Osteocyte (in vitro differentiated cells): ENCODE measurements at regions not wholly inside any gene's neighbourhood (a gene's known extent, or its start where the extent isn't known, plus 50 kb on each side); places are given as distances from the start of the nearest gene placed in this dataset.

Experiments used
- DNase-seq: peaks from one replicate; pipeline ENCODE4 v3.0.0; 2021; ENCODE audit warnings: mixed read lengths; ENCODE audit not compliant: unreplicated experiment; ENCODE audit errors: extremely low spot score
- H3K27ac Mint-ChIP-seq: one replicate; pipeline ENCODE4 v1.8.0; 2021; ENCODE audit warnings: mild to moderate bottlenecking, mixed read lengths; ENCODE audit not compliant: unreplicated experiment
- H3K27me3 Mint-ChIP-seq: one replicate; pipeline ENCODE4 v1.8.0; 2021; ENCODE audit warnings: mixed read lengths; ENCODE audit not compliant: unreplicated experiment
- H3K36me3 Mint-ChIP-seq: one replicate; pipeline ENCODE4 v1.8.0; 2021; ENCODE audit warnings: mixed read lengths; ENCODE audit not compliant: unreplicated experiment
- H3K4me1 Mint-ChIP-seq: one replicate; pipeline ENCODE4 v1.8.0; 2021; ENCODE audit warnings: mixed read lengths; ENCODE audit not compliant: unreplicated experiment
- H3K4me3 Mint-ChIP-seq: one replicate; pipeline ENCODE4 v1.8.0; 2021; ENCODE audit warnings: mild to moderate bottlenecking, moderate library complexity, mixed read lengths; ENCODE audit not compliant: unreplicated experiment
- H3K9me3 Mint-ChIP-seq: one replicate; pipeline ENCODE4 v1.8.0; 2021; ENCODE audit warnings: mixed read lengths; ENCODE audit not compliant: unreplicated experiment
- TF ChIP-seq, protein P1 (sequence below): fragments of 200-600 bp; sonication (generic); IDR thresholded peaks from 2 replicates; pipeline ENCODE4 v1.5.0; 2021; ENCODE audit warnings: antibody characterized with exemption, mild to moderate bottlenecking, moderate library complexity

DNA sequence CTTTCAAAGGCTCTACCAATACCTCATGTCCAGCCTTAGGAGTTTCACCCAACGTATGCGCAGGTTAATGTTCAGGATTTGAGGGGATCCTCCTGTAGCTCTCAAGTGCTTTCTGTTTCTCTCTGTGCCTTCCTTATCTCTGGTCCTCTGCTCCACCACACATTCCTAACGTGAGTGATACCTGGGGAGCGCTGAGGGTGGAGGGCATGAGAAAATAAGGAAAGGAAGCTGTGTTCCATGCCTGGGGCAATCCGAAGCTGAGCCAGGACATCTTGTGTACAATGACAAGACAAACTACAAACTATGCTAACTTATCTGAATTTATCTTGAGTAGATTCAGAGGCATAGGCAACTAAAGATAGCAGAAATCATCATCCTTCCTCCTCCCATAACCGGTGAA, 136.4 kb downstream of the SST start:
- TF ChIP-seq, protein P1, sequence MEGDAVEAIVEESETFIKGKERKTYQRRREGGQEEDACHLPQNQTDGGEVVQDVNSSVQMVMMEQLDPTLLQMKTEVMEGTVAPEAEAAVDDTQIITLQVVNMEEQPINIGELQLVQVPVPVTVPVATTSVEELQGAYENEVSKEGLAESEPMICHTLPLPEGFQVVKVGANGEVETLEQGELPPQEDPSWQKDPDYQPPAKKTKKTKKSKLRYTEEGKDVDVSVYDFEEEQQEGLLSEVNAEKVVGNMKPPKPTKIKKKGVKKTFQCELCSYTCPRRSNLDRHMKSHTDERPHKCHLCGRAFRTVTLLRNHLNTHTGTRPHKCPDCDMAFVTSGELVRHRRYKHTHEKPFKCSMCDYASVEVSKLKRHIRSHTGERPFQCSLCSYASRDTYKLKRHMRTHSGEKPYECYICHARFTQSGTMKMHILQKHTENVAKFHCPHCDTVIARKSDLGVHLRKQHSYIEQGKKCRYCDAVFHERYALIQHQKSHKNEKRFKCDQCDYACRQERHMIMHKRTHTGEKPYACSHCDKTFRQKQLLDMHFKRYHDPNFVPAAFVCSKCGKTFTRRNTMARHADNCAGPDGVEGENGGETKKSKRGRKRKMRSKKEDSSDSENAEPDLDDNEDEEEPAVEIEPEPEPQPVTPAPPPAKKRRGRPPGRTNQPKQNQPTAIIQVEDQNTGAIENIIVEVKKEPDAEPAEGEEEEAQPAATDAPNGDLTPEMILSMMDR: no peak
- peaks cover 19% of the 10 kb centered on the region for H3K27me3 Mint-ChIP-seq
- H3K27ac Mint-ChIP-seq: no peak overlapping the region
- peaks cover 3% of the 10 kb centered on the region for H3K4me1 Mint-ChIP-seq
- H3K36me3 Mint-ChIP-seq: no peaks in the 10 kb centered on the region
- no peak overlapping the region for H3K4me3 Mint-ChIP-seq
- H3K9me3 Mint-ChIP-seq: peaks cover 3% of the 10 kb centered on the region
- no peak for DNase-seq

DNA sequence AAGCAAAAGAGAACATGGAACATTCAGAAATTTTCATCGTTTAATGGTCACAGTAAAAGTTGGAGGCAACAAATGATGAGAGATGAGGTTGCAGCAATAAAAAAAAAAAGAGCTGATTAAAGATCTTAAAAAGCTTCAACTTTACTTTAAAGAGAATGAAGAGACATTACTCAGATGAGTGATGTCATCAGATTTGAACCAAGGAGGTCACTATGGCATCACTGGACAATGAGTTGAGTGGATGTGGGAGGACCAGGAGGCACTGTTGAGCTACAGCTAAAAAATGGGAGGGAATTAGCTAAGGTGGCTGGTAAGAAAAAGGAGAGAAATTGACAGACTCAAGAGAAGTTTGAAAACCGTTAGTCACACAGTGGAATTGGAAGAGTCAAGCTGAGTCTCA, 138.4 kb downstream of the SST start:
- no peak for DNase-seq
- Mint-ChIP-seq H3K36me3 (no peaks in the 10 kb centered on the region), H3K9me3 (peaks cover 3% of the 10 kb centered on the region), H3K4me1 (peaks cover 3% of the 10 kb centered on the region), H3K27ac (no peak overlapping the region), H3K27me3 (peaks cover 19% of the 10 kb centered on the region), H3K4me3 (no peak overlapping the region)
- TF ChIP-seq, protein P1: no peak

DNA sequence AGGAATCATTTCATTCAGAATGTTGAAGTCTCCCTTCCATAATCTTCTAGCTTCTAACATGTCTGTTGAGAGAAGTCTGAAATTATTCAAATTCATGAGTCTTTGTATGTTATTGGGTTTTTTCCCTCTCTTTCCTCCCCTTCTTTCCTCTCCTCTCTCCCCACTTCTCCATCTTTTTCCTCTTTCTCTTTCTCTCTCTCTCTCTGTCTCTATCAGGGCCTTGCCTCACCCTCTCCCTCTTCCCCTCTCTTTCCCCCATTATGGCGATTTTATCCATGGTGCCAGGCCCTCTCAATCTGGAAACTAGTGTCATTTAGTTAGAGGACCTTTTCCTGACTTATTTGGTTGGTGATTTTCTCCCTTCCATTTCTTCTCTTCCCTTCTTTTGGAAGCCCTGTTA, 147.3 kb downstream of the SST start:
- Mint-ChIP-seq H3K27ac (no peak overlapping the region), H3K9me3 (peaks cover 3% of the 10 kb centered on the region), H3K4me1 (peaks cover 27% of the 10 kb centered on the region), H3K27me3 (no peaks in the 10 kb centered on the region), H3K36me3 (no peaks in the 10 kb centered on the region), H3K4me3 (no peak overlapping the region)
- no peak for DNase-seq
- TF ChIP-seq, protein P1: no peak

DNA sequence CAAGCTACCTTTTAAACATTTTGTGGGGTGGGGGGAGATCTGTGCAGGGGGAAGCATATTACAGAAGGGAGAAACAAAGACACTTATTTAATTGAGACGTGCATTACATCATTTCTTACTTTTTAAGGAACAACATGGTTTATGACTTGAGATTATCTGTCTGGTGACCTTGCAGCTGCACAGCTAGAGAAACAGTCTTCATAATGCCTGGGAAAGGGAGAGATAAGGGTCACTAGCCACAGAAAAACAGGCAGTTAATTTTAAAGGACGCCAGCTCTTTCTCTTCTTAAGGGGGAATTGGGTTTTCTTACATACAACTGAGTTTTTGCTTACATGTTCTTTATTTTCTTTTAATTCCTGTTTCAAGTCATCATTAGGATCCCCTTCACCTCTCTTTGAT, 147.9 kb downstream of the SST start:
- Mint-ChIP-seq H3K36me3 (no peaks in the 10 kb centered on the region), H3K27me3 (no peaks in the 10 kb centered on the region), H3K4me3 (no peak overlapping the region), H3K4me1 (peaks cover 32% of the 10 kb centered on the region), H3K9me3 (peaks cover 7% of the 10 kb centered on the region), H3K27ac (no peak overlapping the region)
- DNase-seq: no peak
- TF ChIP-seq, protein P1: no peak

DNA sequence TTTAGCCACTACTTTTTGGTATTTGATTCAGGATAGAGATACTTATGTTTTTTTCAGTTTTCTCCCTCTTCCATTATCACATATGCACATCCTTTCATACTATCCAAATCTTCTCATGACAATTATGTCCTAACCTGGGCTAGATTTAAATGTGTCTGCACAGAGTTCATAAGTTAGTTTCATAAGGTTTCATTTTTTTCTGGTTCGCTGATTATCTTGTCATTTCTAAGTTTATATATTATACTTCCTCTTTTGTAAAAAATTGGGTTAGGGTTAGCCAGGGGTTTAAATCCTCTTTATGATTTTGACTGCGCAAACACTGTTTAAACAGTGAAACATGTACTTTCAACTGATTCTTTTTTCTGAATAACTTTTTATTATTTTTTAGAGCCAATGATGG, 148.6 kb downstream of the SST start:
- TF ChIP-seq, protein P1: no peak

More for the DNA sequence above, 148.6 kb downstream of the SST start:
- H3K36me3 Mint-ChIP-seq: no peaks in the 10 kb centered on the region
- H3K27ac Mint-ChIP-seq: no peak overlapping the region
- peaks cover 40% of the 10 kb centered on the region for H3K4me1 Mint-ChIP-seq
- H3K4me3 Mint-ChIP-seq: no peak overlapping the region
- peaks cover 11% of the 10 kb centered on the region for H3K9me3 Mint-ChIP-seq
- DNase-seq: no peak
- no peaks in the 10 kb centered on the region for H3K27me3 Mint-ChIP-seq
